IMR-90 (cell line): ENCODE measurements at regions not wholly inside any gene's neighbourhood (a gene's known extent, or its start where the extent isn't known, plus 50 kb on each side); places are given as distances from the start of the nearest gene placed in this dataset.

Experiments used
- CEBPB ChIP-seq: IDR thresholded peaks from 2 replicates; pipeline ENCODE4 v1.6.1; 2012; ENCODE audit warnings: low read depth, low read length, improper control_type of control experiment
- CTCF ChIP-seq: conservative IDR thresholded peaks from 2 replicates; pipeline ENCODE4 v1.5.1; 2012; ENCODE audit warnings: mild to moderate bottlenecking, low read depth, low read length, improper control_type of control experiment
- ELK1 ChIP-seq: fragments of 150-350 bp; IDR thresholded peaks from 2 replicates; pipeline ENCODE4 v1.6.1; 2016; ENCODE audit warnings: low read depth, mild to moderate bottlenecking, low read length, moderate library complexity, borderline replicate concordance
- MAZ ChIP-seq: IDR thresholded peaks from 2 replicates; pipeline ENCODE4 v1.6.1; 2012; ENCODE audit warnings: low read depth, mild to moderate bottlenecking, low read length, improper control_type of control experiment, moderate library complexity, borderline replicate concordance
- MXI1 ChIP-seq: IDR thresholded peaks from 2 replicates; pipeline ENCODE4 v1.6.1; 2012; ENCODE audit warnings: low read depth, mild to moderate bottlenecking, low read length, moderate library complexity, borderline replicate concordance
- RCOR1 ChIP-seq: IDR thresholded peaks from 2 replicates; pipeline ENCODE4 v1.6.1; 2012; ENCODE audit warnings: mild to moderate bottlenecking, low read length, improper control_type of control experiment; ENCODE audit not compliant: insufficient replicate concordance
- RFX5 ChIP-seq: IDR thresholded peaks from 2 replicates; pipeline ENCODE4 v1.8.0; 2012; ENCODE audit warnings: low read depth, mild to moderate bottlenecking, low read length, moderate library complexity
- USF2 ChIP-seq: fragments of 150-350 bp; IDR thresholded peaks from 2 replicates; pipeline ENCODE4 v1.6.1; 2017; ENCODE audit warnings: mild to moderate bottlenecking, antibody characterized with exemption, low read length, low read depth

- TF ChIP-seq RFX5 (no peak), CEBPB (no peak), CTCF (no peak), USF2 (no peak), ELK1 (no peak), MXI1 (no peak), RCOR1 (no peak), MAZ (no peak)
These were observed 271.0 kb downstream of the AACS start for GRCh38 chr12:125336246-125336645.
